ENCODE measurements at regions not wholly inside any gene's neighbourhood (a gene's known extent, or its start where the extent isn't known, plus 50 kb on each side); places are given as distances from the start of the nearest gene placed in this dataset.

DNA sequence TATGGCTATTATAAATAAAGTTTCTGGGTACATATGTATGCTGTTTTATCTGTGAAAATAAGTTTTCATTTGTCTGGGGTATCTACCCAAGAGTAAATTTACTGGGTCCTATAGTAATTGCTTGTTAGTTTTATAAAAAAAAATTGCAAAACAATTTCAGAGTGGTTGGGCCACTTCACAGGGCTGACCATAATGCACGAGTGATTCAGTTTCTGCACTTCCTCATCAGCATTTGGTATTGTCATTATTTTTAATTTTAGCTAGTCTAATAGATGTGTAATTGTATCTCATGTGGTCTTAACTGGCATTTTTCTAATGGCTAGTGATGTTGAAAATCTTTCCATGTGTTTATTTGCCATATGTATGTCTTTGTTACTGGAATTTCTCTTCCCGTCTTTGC is 452.4 kb upstream of the AKR1E2 start:
- in situ Hi-C loops (cut with MboI; ENCODE audit: low sequenced_read_pairs), result no loop called here
- Histone ChIP-seq H3K27me3 (ENCODE audit: low read depth) (no peaks in the 10 kb centered on the region), H3K4me3 (no peak overlapping the region), H3K36me3 (replicated peaks) (no peaks in the 10 kb centered on the region), H3K4me1 (no peaks in the 10 kb centered on the region), H3K9me3 (no peaks in the 10 kb centered on the region; the same call in 1 of the 2 replicates)
- DNase-seq (ENCODE audit: low spot score in 2 of 2), result no peak

DNA sequence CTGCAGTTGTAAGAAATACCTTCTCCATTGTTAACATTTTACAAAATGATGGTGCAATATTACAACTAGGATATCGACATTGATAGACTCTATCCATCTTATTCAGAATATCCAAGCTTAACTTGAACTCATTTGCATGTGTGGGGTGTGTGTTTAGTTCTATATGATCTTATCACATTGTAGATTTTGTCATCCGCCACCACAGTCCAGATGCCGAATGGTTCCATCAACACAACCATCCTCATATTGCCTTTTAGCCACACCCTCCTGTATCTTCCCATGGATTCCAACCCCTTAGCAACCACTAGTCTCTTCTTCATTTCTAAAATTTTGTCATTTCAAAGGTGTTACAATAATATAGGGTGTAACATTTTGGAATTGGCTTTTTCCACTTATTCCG is 452.9 kb upstream of the AKR1E2 start:
- no peaks in the 10 kb centered on the region; the same call in 1 of the 2 replicates for H3K9me3 ChIP-seq
- in situ Hi-C loops (cut with MboI; ENCODE audit: low sequenced_read_pairs), result no loop called here
- DNase-seq (ENCODE audit: low spot score in 2 of 2), result no peak
- H3K4me1 ChIP-seq, result no peaks in the 10 kb centered on the region
- no peaks in the 10 kb centered on the region for H3K27me3 ChIP-seq (ENCODE audit: low read depth)
- H3K4me3 ChIP-seq, result no peak overlapping the region
- H3K36me3 ChIP-seq (replicated peaks), result no peaks in the 10 kb centered on the region

DNA sequence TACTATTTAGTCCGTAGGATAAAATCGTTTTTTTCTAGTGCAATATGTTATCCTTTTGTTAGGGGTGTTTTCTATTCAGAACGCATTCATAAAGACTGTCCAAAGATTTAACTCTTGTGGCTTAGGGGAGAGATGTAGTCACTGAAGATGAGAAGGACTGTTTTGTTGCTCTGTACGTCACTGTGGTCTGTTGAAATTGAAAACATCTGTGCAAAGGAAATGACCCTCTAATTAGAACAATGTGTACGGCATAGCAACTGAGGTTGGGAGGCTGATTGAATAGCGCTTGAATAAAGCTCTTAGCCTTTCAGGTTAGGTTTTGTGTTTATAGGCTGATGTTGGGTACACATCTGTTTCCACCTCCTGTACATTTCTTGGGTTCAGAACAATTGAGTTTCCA is 453.4 kb upstream of the AKR1E2 start:
- in situ Hi-C loops (cut with MboI; ENCODE audit: low sequenced_read_pairs), result no loop called here
- no peaks in the 10 kb centered on the region; the same call in 1 of the 2 replicates for H3K9me3 ChIP-seq
- H3K36me3 ChIP-seq (replicated peaks), result no peaks in the 10 kb centered on the region
- no peaks in the 10 kb centered on the region for H3K27me3 ChIP-seq (ENCODE audit: low read depth)
- H3K4me1 ChIP-seq, result no peaks in the 10 kb centered on the region
- no peak for DNase-seq (ENCODE audit: low spot score in 2 of 2)
- no peak overlapping the region for H3K4me3 ChIP-seq

DNA sequence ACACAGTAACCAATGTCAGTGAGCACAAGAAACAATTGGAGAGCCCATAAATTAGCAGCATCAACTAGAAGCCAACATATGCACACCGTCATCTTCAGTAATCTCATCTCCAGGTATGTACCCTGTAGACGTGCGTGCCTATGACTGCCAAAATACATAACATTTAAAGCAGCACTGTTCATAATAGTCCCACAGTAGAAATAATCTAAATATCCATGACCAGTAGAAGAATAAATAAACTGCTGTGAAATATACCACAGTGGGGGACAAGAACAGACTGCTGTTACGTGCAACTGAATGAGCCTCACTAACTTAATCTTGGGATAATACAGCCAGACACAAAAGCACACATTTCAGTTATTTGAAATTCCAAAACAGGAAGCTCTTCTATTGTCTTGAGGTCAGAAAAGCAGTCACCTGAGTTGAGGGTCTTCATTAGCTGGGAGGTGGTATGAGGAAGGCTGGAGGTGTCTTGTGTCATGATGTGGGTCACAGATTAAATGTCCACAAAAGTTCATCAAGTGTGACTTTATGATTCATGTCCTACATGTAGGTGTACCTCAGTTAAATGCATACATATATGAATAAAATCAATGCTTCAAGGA is 454.2 kb upstream of the AKR1E2 start:
- Histone ChIP-seq H3K4me3 (no peak overlapping the region), H3K27me3 (ENCODE audit: low read depth) (no peaks in the 10 kb centered on the region), H3K9me3 (no peaks in the 10 kb centered on the region; the same call in 1 of the 2 replicates), H3K36me3 (replicated peaks) (no peaks in the 10 kb centered on the region), H3K4me1 (no peaks in the 10 kb centered on the region)
- DNase-seq (ENCODE audit: low spot score in 2 of 2), result no peak
- in situ Hi-C loops (cut with MboI; ENCODE audit: low sequenced_read_pairs), result no loop called here

DNA sequence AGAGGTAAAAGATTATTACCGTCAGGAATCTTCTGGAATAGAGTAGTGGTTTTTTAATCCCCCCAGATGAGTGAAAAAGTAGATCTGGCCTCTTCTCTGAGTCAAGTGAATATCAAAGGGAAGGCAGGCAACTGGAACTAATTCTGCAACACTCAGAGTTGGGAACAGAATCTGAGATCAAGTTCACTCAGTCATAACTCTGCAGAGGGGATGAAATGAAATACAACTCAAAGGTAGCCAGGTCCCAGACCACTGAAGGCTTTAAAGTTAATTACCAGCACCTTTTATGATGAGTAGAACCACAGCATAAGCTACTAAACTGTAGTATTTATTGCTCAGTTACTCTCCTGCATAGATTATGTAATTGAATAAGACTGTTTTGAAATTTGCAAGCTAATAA is 455.6 kb upstream of the AKR1E2 start:
- no peak for DNase-seq (ENCODE audit: low spot score in 2 of 2)

DNA sequence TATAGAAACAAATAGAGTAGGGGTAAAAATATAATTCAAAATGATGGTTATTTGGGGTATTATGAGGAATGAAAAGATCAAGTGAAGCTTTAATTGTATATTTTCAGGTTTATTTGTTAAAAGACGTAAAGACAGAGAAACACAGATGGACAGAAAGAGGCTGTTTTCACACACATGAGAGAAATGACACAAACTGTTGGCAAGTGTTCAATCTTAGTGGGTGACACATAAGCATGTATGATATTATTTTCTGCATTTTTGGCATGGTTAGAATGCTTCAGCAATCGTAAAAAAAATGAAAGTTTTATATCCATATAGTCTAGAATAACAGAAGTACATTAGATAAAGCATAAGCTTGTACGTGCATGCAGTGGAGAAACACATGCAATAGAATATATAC is 464.4 kb upstream of the AKR1E2 start:
- no peak for DNase-seq (ENCODE audit: low spot score in 2 of 2)
- H3K27me3 ChIP-seq (ENCODE audit: low read depth), result no peaks in the 10 kb centered on the region
- no peaks in the 10 kb centered on the region for H3K9me3 ChIP-seq
- no peak overlapping the region for H3K4me3 ChIP-seq
- no peaks in the 10 kb centered on the region for H3K4me1 ChIP-seq
- in situ Hi-C loops (cut with MboI; ENCODE audit: low sequenced_read_pairs), result no loop called here
- H3K36me3 ChIP-seq (replicated peaks), result no peaks in the 10 kb centered on the region

More for the DNA sequence above, 455.6 kb upstream of the AKR1E2 start:
- no peaks in the 10 kb centered on the region for H3K27me3 ChIP-seq (ENCODE audit: low read depth)
- H3K36me3 ChIP-seq (replicated peaks), result no peaks in the 10 kb centered on the region
- no peaks in the 10 kb centered on the region for H3K4me1 ChIP-seq
- no peak overlapping the region for H3K4me3 ChIP-seq
- no peaks in the 10 kb centered on the region for H3K9me3 ChIP-seq
- in situ Hi-C loops (cut with MboI; ENCODE audit: low sequenced_read_pairs), result no loop called here

DNA sequence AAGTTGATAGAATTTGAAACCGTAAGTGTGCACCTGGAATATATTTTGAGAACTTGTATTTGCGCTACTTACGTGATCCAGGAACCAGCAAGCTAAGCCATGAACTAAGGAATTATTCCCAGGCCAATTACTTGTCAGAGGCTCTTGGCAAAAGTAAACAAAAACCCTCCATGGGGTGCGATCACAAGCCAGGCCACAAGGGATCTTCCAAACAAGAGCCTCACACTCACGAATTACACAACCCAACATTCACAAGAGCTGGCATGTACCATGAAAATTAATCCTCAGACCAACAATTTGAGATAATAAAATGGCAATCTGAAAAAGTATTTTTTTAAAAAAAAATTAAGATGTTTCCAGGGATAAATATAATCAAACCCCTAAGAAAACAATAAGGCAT is 467.0 kb upstream of the AKR1E2 start:
- no peak for DNase-seq (ENCODE audit: low spot score in 2 of 2)
- H3K4me1 ChIP-seq, result no peaks in the 10 kb centered on the region
- in situ Hi-C loops (cut with MboI; ENCODE audit: low sequenced_read_pairs), result no loop called here
- no peaks in the 10 kb centered on the region for H3K9me3 ChIP-seq
- H3K27me3 ChIP-seq (ENCODE audit: low read depth), result no peaks in the 10 kb centered on the region
- no peaks in the 10 kb centered on the region for H3K36me3 ChIP-seq (replicated peaks)
- no peak overlapping the region for H3K4me3 ChIP-seq

DNA sequence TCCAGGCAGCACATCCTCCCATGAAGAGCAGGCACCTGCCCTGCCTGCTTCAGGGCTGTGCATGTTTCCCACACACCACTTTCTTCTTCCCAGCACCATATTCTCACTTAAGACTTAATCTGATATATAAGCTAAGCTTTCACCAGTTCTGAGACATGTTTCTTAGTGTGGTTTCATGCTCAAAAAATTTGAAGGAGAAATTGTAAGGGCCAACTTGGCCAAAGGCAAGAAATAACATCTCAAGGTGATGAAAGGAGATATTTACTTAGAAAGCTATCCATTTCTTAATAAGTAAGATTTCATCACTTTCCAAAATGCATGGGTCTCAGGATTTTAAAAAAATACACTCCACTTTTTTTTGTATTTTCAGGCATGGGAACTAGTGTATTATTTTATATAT is 468.1 kb upstream of the AKR1E2 start:
- Histone ChIP-seq H3K36me3 (replicated peaks) (no peaks in the 10 kb centered on the region), H3K4me3 (no peak overlapping the region), H3K9me3 (no peaks in the 10 kb centered on the region), H3K27me3 (ENCODE audit: low read depth) (no peaks in the 10 kb centered on the region), H3K4me1 (no peaks in the 10 kb centered on the region)
- in situ Hi-C loops (cut with MboI; ENCODE audit: low sequenced_read_pairs), result no loop called here
- DNase-seq (ENCODE audit: low spot score in 2 of 2), result no peak

DNA sequence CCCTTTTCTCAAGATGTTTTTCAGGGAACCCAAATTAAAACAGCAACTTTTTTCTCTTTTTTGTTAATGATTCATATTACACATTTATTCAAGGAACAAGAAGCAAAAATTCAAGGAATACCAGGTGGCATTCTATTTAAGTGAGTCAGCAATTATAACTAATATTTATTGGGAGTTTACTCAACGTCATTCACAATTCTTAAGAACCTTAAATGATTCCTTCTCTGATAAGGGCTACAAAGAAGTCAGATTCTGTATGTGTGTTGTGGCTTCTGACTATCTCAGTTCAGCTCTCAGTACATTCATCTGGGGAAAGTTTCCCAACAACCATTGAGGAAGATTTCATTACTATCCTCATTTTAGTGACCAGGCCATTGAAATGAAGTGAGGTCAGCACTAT is 470.7 kb upstream of the AKR1E2 start:
- no peak for DNase-seq (ENCODE audit: low spot score in 2 of 2)
- Histone ChIP-seq H3K27me3 (ENCODE audit: low read depth) (no peaks in the 10 kb centered on the region), H3K36me3 (replicated peaks) (no peaks in the 10 kb centered on the region), H3K9me3 (no peaks in the 10 kb centered on the region), H3K4me3 (no peak overlapping the region), H3K4me1 (no peaks in the 10 kb centered on the region)
- in situ Hi-C loops (cut with MboI; ENCODE audit: low sequenced_read_pairs), result no loop called here

DNA sequence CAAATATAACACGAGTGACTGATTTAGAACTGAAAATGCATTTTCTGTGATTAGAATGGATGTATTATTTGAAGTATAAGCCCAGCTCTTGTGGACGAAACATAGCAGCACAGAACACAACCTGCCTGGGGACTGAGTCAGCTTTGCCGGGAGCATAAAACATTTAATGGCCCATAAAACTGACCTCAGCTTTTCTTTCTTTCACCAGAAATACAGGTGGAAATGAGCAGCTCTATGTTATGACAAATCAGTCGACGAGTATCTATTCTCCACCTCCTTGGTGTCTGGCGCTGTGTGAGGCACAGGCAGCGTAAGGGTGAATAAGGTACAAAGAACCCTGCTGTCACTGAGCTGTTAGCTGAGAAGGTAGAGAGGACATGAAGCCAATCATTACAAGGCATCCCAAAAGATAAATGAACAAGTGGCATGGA is 471.6 kb upstream of the AKR1E2 start:
- Histone ChIP-seq H3K4me1 (no peaks in the 10 kb centered on the region), H3K9me3 (no peaks in the 10 kb centered on the region), H3K27me3 (ENCODE audit: low read depth) (no peaks in the 10 kb centered on the region), H3K4me3 (no peak overlapping the region), H3K36me3 (replicated peaks) (no peaks in the 10 kb centered on the region)
- DNase-seq (ENCODE audit: low spot score in 2 of 2), result no peak
- in situ Hi-C loops (cut with MboI; ENCODE audit: low sequenced_read_pairs), result no loop called here

DNA sequence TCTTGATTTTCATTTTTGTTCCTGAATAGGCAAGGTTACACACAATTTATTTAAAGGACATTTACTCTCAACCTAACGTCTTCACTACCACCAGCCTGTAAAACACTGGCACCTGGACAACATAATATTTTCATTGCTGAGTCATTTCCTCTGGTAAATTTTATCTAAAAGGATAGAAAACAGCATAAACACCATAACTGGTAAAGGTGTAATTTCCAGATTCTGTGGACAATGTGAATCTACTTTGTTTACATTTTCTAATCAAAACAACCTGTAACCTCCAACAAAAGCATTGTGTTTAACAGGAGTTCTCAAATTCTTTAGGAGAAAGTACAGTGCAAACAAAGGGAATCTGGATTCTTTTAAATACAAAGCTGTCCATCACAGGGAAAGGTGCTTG is 472.0 kb upstream of the AKR1E2 start:
- no peaks in the 10 kb centered on the region for H3K27me3 ChIP-seq (ENCODE audit: low read depth)
- in situ Hi-C loops (cut with MboI; ENCODE audit: low sequenced_read_pairs), result no loop called here
- H3K36me3 ChIP-seq (replicated peaks), result no peaks in the 10 kb centered on the region
- no peak overlapping the region for H3K4me3 ChIP-seq
- H3K4me1 ChIP-seq, result no peaks in the 10 kb centered on the region
- no peaks in the 10 kb centered on the region for H3K9me3 ChIP-seq
- no peak for DNase-seq (ENCODE audit: low spot score in 2 of 2)

DNA sequence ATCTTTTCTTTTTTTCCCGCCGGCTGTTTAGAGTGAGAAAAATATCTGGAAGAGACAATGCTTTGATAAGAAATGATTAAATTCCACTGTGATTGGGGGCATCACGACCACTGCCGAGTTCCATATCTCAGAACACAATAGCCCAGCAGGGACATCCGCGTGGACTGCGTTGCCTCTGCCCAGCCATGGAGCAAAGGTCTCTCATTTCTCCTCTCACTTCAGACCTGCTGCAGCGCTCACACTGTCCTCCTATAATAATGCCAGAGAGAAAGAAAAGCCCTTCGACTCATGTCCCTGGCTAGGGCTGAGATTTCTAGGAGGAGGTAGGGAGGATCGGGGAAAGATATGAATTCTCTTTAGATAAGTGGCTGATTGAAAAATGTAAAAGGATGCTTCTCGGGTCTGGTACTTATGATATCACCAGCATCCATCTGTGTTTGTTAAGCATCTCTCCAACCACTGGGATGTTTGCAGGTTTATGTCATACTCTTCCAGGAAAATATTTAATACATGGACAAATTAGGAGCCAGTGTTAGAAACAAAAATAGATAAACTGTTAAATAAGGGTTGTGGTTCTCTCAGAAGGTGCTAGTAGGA is 472.9 kb upstream of the AKR1E2 start:
- Histone ChIP-seq H3K4me3 (no peak overlapping the region), H3K4me1 (no peaks in the 10 kb centered on the region), H3K36me3 (replicated peaks) (no peaks in the 10 kb centered on the region), H3K9me3 (no peaks in the 10 kb centered on the region), H3K27me3 (ENCODE audit: low read depth) (no peaks in the 10 kb centered on the region)
- no peak for DNase-seq (ENCODE audit: low spot score in 2 of 2)
- in situ Hi-C loops (cut with MboI; ENCODE audit: low sequenced_read_pairs), result no loop called here

DNA sequence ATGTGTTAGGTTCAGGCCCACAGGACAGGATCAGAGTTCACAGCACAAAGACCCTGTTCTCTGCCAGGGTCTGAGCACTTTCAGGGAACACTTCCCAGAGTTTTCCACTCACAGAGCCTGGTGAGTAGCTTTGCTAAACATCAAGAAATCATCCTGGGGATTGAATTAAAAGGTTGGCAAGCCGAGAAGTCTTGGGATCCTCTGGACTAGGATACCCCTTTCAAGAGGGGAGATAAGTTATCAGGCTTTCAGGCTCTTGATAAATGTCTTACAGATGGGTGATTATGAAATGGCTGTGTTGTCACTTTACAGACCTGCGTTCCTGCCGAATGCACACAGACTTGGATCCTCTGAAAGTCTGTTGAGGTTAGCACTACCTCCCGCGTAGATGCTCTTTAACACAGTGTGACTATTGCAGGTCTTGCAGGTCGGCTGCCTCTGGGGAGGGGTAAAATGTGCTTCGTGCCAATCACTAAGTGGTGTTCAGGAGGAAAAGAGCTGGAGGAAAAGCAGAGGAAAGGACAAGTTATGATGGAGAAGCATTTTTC is 473.5 kb upstream of the AKR1E2 start:
- in situ Hi-C loops (cut with MboI; ENCODE audit: low sequenced_read_pairs), result no loop called here
- no peaks in the 10 kb centered on the region for H3K36me3 ChIP-seq (replicated peaks)
- no peaks in the 10 kb centered on the region for H3K9me3 ChIP-seq
- DNase-seq (ENCODE audit: low spot score in 2 of 2), result no peak
- H3K27me3 ChIP-seq (ENCODE audit: low read depth), result no peaks in the 10 kb centered on the region
- H3K4me3 ChIP-seq, result no peak overlapping the region
- H3K4me1 ChIP-seq, result no peaks in the 10 kb centered on the region

DNA sequence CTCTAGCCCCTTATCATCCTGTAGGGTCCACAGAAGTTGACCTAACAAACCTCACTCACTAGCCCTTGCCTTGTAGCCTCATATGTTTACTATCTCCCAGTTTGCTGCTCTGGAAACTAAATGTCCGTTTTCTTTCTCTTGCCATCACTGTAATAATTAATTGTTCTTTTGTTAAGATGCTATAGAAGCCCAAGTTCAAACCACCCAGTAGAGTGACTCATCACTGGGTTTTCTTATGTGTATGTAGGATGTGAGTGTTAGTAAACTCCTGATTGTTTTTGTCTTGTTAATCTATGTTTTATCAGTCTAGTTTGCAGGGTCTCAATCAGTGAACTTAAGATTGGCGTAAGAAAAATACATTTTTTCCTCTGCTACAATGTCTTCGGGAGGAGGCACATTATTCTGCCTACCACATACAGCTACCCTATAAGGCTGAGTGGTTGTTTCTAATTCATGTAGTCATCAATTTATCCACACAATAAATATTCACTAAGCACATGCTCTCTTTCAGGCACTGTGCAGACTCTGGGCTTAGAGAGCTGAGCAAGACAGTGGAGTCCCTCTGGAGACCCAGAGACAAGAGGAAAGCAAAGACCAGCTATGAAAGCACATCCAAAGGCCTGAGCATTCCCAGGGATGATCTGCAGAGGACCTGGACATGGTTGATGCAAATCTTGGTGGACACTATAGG is 474.1 kb upstream of the AKR1E2 start:
- Histone ChIP-seq H3K9me3 (no peaks in the 10 kb centered on the region), H3K36me3 (replicated peaks) (no peaks in the 10 kb centered on the region), H3K4me3 (no peak overlapping the region), H3K27me3 (ENCODE audit: low read depth) (no peaks in the 10 kb centered on the region), H3K4me1 (no peaks in the 10 kb centered on the region)
- in situ Hi-C loops (cut with MboI; ENCODE audit: low sequenced_read_pairs), result no loop called here
- no peak for DNase-seq (ENCODE audit: low spot score in 2 of 2)

Data from HAP-1 (cell line).